Panc1 (cell line): ENCODE measurements at regions not wholly inside any gene's neighbourhood (a gene's known extent, or its start where the extent isn't known, plus 50 kb on each side); places are given as distances from the start of the nearest gene placed in this dataset.
"Not testable (repeated sequence)": the region's sequence is repeated elsewhere in the genome, so short reads cannot be mapped to it uniquely, and the experiment has no call there.

Source experiments
- ATAC-seq: fragments of 200-7000 bp; cut with Tn5 transposase; 2 replicates; pipeline ENCODE4 v1.9.1; 2020; ENCODE audit warnings: mild to moderate bottlenecking, moderate library complexity
- BruUV-seq: library from RNA; stranded (reverse); fragments of 400-500 nt; replicated peaks from 2 replicates; lab custom pipeline; 2021; lab: Mats Ljungman, UMichigan
- CTCF ChIA-PET: fragments of 300-600 bp; sonication (Branson Sonifier 250); formaldehyde crosslinking; loops from one replicate; lab custom pipeline; 2022; ENCODE audit warnings: antibody characterized with exemption; lab: Charles Lee
- POLR2A ChIA-PET: fragments of 300-600 bp; sonication (Branson Sonifier 250); formaldehyde crosslinking; loops from one replicate; lab custom pipeline; 2022; ENCODE audit warnings: antibody characterized with exemption; lab: Charles Lee
- DNase-seq: peaks from one replicate; pipeline ENCODE4 v3.0.0-alpha.2; 2010; ENCODE audit warnings: low read depth, low spot score
- H3K27ac ChIP-seq: 2 replicates; pipeline ENCODE4 v1.5.1; 2011; ENCODE audit warnings: mild to moderate bottlenecking, low read length, inconsistent platforms
- H3K27me3 ChIP-seq: fragments of 200-500 bp; sonication (Bioruptor generic); 2 replicates; pipeline ENCODE4 v1.6.0; 2014; ENCODE audit warnings: low read length, inconsistent platforms; ENCODE audit not compliant: control insufficient read depth, insufficient read depth
- H3K36me3 ChIP-seq: fragments of 200-500 bp; sonication (Bioruptor generic); 2 replicates; pipeline ENCODE4 v1.5.1; 2014; ENCODE audit warnings: inconsistent platforms, mild to moderate bottlenecking, low read length, moderate library complexity; ENCODE audit not compliant: control insufficient read depth, insufficient read depth
- H3K4me1 ChIP-seq: 2 replicates; pipeline ENCODE4 v1.5.1; 2011; ENCODE audit warnings: inconsistent platforms, mild to moderate bottlenecking, low read length, moderate library complexity; ENCODE audit not compliant: control insufficient read depth, insufficient read depth
- H3K4me3 ChIP-seq, 2 experiments: 2 replicates each; pipeline ENCODE4 v1.5.1; 2011 to 2012; ENCODE audit warnings: low read depth in 2 of 2, low read length in 2 of 2, mild to moderate bottlenecking in 2 of 2, inconsistent platforms in 1 of 2, moderate library complexity in 1 of 2
- H3K9me3 ChIP-seq: fragments of 200-500 bp; sonication (Bioruptor generic); 2 replicates; pipeline ENCODE4 v1.5.1; 2014; ENCODE audit warnings: low read depth, mild to moderate bottlenecking, inconsistent platforms, low read length, moderate library complexity; ENCODE audit not compliant: control insufficient read depth, insufficient read depth
- POLR2AphosphoS5 ChIP-seq: IDR thresholded peaks from 2 replicates; pipeline ENCODE4 v1.6.1; 2012; ENCODE audit warnings: mild to moderate bottlenecking, low read depth, low read length, moderate library complexity
- SIN3A ChIP-seq: IDR thresholded peaks from 2 replicates; pipeline ENCODE4 v1.6.1; 2012; ENCODE audit warnings: low read depth, mild to moderate bottlenecking, low read length, moderate library complexity, borderline replicate concordance; ENCODE audit not compliant: insufficient read depth
- TCF7L2 ChIP-seq: IDR thresholded peaks from 2 replicates; pipeline ENCODE4 v1.6.1; 2011; ENCODE audit warnings: mild to moderate bottlenecking, low read depth, low read length, inconsistent platforms
- in situ Hi-C: cut with HindIII; loops from 2 replicates; pipeline ENCODE4 v1.10.0; 2016; ENCODE audit warnings: low sequenced_read_pairs, low pct_unique_long_range_greater_than_20kb
- intact Hi-C: fragments of 100-400 bp; cut with micrococcal nuclease; formaldehyde crosslinking; loops from one replicate; pipeline ENCODE4 v1.10.0; 2022; ENCODE audit not compliant: unreplicated experiment
- TF ChIP-seq, protein P1 (sequence below): fragments of 450-650 bp; IDR thresholded peaks from 2 replicates; pipeline ENCODE4 v1.5.1; 2017; ENCODE audit warnings: mild to moderate bottlenecking
- TF ChIP-seq, protein P2 (sequence below), 2 experiments: IDR thresholded peaks; 2 replicates each; pipeline ENCODE4 v1.6.1; 2011 to 2012; ENCODE audit warnings: low read depth in 2 of 2, control low read depth in 1 of 2, low read length in 1 of 2, mild to moderate bottlenecking in 1 of 2, moderate library complexity in 1 of 2; ENCODE audit not compliant: insufficient read depth in 1 of 2

DNA sequence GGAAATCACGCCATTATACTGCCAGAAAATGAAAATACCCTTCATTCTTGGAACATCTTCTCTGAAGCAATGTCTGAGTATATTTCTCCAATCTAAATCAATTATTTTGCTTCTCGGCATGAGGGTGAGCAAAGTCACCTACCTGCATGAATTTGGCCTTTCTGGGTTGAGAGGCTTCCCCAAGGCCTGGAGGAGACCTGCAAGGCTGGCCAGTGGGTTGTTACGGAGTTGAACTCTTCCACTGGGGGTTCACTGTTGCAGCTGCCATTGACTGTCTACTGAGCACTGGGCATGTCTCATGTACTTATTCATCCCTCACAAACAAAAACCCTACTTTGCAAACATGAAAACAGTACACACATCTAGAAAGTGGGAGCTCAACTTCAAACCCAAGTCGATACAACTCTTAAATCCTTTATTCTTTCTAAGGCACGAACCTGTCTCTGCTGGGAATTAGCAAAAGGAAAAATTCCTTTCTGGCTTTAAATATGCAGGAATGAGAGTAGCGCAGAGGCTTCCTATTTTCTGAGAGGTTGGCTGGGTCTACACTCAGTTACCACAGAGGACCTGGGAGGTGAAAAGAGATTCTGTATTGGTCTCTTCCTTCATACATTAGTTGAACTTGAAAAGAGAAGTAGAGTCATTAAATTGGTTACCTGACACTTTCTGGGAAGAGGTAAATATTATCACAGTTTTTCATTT, 87.6 kb upstream of the SGK1 start:
- Histone ChIP-seq H3K27me3 (no peaks in the 10 kb centered on the region), H3K4me1 (no peaks in the 10 kb centered on the region), H3K4me3 (no peak overlapping the region), H3K27ac (no peak overlapping the region), H3K36me3 (no peaks in the 10 kb centered on the region), H3K9me3 (no peaks in the 10 kb centered on the region)
- in situ Hi-C loops (no loop called here), intact Hi-C loops (no loop called here)
- ATAC-seq (no peak), DNase-seq (no peak)
- TF ChIP-seq TCF7L2, result no peak
- TF ChIP-seq, protein P1, sequence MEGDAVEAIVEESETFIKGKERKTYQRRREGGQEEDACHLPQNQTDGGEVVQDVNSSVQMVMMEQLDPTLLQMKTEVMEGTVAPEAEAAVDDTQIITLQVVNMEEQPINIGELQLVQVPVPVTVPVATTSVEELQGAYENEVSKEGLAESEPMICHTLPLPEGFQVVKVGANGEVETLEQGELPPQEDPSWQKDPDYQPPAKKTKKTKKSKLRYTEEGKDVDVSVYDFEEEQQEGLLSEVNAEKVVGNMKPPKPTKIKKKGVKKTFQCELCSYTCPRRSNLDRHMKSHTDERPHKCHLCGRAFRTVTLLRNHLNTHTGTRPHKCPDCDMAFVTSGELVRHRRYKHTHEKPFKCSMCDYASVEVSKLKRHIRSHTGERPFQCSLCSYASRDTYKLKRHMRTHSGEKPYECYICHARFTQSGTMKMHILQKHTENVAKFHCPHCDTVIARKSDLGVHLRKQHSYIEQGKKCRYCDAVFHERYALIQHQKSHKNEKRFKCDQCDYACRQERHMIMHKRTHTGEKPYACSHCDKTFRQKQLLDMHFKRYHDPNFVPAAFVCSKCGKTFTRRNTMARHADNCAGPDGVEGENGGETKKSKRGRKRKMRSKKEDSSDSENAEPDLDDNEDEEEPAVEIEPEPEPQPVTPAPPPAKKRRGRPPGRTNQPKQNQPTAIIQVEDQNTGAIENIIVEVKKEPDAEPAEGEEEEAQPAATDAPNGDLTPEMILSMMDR, result no peak
- TF ChIP-seq, protein P2, sequence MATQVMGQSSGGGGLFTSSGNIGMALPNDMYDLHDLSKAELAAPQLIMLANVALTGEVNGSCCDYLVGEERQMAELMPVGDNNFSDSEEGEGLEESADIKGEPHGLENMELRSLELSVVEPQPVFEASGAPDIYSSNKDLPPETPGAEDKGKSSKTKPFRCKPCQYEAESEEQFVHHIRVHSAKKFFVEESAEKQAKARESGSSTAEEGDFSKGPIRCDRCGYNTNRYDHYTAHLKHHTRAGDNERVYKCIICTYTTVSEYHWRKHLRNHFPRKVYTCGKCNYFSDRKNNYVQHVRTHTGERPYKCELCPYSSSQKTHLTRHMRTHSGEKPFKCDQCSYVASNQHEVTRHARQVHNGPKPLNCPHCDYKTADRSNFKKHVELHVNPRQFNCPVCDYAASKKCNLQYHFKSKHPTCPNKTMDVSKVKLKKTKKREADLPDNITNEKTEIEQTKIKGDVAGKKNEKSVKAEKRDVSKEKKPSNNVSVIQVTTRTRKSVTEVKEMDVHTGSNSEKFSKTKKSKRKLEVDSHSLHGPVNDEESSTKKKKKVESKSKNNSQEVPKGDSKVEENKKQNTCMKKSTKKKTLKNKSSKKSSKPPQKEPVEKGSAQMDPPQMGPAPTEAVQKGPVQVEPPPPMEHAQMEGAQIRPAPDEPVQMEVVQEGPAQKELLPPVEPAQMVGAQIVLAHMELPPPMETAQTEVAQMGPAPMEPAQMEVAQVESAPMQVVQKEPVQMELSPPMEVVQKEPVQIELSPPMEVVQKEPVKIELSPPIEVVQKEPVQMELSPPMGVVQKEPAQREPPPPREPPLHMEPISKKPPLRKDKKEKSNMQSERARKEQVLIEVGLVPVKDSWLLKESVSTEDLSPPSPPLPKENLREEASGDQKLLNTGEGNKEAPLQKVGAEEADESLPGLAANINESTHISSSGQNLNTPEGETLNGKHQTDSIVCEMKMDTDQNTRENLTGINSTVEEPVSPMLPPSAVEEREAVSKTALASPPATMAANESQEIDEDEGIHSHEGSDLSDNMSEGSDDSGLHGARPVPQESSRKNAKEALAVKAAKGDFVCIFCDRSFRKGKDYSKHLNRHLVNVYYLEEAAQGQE (IDR thresholded peaks at IDR 0.05; ENCODE audit: insufficient read depth in 1 of 2, low read depth in 2 of 2, low read length in 1 of 2), result no peak
- TF ChIP-seq SIN3A, result no peak
- no peak for TF ChIP-seq POLR2AphosphoS5
- CTCF ChIA-PET, result no interaction called here
- no TSS peak for BruUV-seq
- POLR2A ChIA-PET, result no interaction called here

DNA sequence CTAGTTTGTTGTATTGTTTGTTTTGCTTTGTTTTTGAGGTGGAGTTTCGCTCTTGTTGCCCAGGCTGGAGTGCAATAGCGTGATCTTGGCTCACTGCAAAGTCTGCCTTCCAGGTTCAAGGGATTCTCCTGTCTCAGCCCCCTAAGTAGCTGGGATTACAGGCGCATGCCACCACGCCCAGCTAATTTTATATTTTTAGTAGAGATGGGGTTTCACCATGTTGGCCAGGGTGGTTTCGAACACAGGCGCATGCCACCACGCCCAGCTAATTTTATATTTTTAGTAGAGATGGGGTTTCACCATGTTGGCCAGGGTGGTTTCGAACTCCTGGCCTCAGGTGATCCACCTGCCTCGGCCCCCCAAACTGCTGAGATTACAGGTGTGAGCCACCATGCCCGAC, 85.4 kb upstream of the SGK1 start:
- H3K4me1 ChIP-seq, in situ Hi-C loops, H3K36me3 ChIP-seq, H3K4me3 ChIP-seq, POLR2A ChIA-PET, H3K27ac ChIP-seq, H3K9me3 ChIP-seq, DNase-seq, intact Hi-C loops, H3K27me3 ChIP-seq, BruUV-seq, ATAC-seq, CTCF ChIA-PET: not testable (repeated sequence)

DNA sequence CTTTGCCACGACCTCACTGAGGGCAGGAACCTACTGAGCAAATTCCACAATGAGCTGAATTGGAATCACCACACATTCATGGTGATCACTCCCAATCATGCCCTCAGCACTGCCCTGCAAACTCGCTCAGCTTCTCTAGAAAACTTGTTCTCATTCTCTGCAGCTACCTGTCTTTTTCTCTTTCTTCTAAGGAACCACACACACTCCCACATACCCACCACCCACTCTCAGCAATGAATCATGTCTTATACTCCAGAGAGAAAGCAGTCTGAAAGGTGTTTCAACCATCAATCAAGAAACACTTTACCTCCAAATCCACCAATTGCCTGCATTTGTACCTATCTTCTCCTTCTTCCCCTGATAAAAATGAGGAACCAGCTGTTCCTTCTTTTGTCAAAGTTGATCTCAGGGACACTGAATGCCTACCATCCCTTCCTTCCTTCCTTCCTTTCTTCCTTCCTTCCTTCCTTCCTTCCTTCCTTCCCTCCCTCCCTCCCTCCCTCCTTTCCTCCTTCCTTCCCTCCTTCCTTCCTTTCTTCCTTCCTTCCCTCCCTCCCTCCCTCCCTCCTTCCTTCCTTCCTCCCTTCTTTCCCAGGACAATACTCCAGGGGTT, 84.6 kb upstream of the SGK1 start:
- intact Hi-C loops, result no loop called here
- CTCF ChIA-PET, result no interaction called here
- in situ Hi-C loops, result no loop called here
- Histone ChIP-seq H3K9me3 (no peaks in the 10 kb centered on the region), H3K36me3 (no peaks in the 10 kb centered on the region), H3K27me3 (no peaks in the 10 kb centered on the region), H3K4me1 (no peaks in the 10 kb centered on the region), H3K4me3 (no peak overlapping the region), H3K27ac (no peak overlapping the region)
- no TSS peak for BruUV-seq
- DNase-seq (no peak), ATAC-seq (no peak)
- POLR2A ChIA-PET, result no interaction called here
- TF ChIP-seq TCF7L2 (no peak), SIN3A (no peak), POLR2AphosphoS5 (no peak)
- TF ChIP-seq, protein P1, result no peak
- TF ChIP-seq, protein P2 (IDR thresholded peaks at IDR 0.05; ENCODE audit: insufficient read depth in 1 of 2, low read depth in 2 of 2, low read length in 1 of 2), result no peak
